ENCODE measurements at regions not wholly inside any gene's neighbourhood (a gene's known extent, or its start where the extent isn't known, plus 50 kb on each side); places are given as distances from the start of the nearest gene placed in this dataset.

DNA sequence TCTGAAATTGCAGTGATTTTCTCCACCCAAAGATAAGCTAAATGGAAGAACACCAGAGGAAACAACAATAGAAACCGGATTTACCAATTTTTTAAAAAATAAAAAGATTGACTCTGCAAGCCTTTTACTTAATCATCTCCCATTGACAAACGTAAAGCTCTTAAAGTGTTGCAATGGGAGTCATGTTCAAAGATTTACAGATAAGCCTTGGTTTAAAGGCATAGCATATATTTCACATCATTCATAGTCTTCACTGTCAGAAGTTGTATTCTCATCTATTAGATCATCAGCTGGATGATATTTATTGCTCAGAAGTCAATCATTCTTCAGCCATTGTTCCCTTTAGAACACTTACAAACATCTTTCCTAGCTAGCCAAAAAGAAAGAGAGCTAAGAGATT lies 397.6 kb downstream of the GBE1 start:
- Histone ChIP-seq H3K9me1 (ENCODE audit: control insufficient read depth, insufficient read depth, low read length) (no peaks in the 10 kb centered on the region), H3K27me3 (ENCODE audit: control insufficient read depth in 2 of 2, insufficient read depth in 2 of 2, low read length in 2 of 2) (no peaks in the 10 kb centered on the region), H3K27ac (ENCODE audit: extremely low read depth, low read depth, low read length) (no peak overlapping the region), H3K4me1 (replicated peaks in 1 of 2; ENCODE audit: control insufficient read depth in 2 of 2, insufficient read depth in 2 of 2, low read length in 2 of 2) (no peaks in the 10 kb centered on the region), H2AFZ (ENCODE audit: low read depth, low read length) (no peak overlapping the region), H3K79me2 (ENCODE audit: control insufficient read depth, insufficient read depth, low read length) (no peaks in the 10 kb centered on the region), H3K4me2 (ENCODE audit: insufficient read depth, low read length) (no peak overlapping the region), H3K9me3 (replicated peaks; ENCODE audit: control insufficient read depth, insufficient read depth, low read depth, low read length) (no peaks in the 10 kb centered on the region), H3K36me3 (ENCODE audit: control insufficient read depth, insufficient read depth, low read length) (no peaks in the 10 kb centered on the region), H3K4me3 (no peak overlapping the region), H4K20me1 (replicated peaks; ENCODE audit: control insufficient read depth, insufficient read depth, low read length) (no peaks in the 10 kb centered on the region), H3K9ac (ENCODE audit: insufficient read depth in 1 of 2, low read depth in 2 of 2, low read length in 2 of 2) (no peak overlapping the region)
- 0% methylated on average over 2 of the region's 2 CpGs for WGBS (ENCODE audit: insufficient coverage, low coverage, missing lambda C conversion rate)
- CTCF ChIA-PET (ENCODE audit: low intra/inter-chr PET ratio) = no interaction called here
- POLR2A ChIA-PET = no interaction called here
- FAIRE-seq (no peak), ATAC-seq (no peak), DNase-seq (ENCODE audit: extremely low read depth in 1 of 4, low spot score in 3 of 4) (no peak)
- intact Hi-C loops (cut with micrococcal nuclease) = no loop called here
- in situ Hi-C loops (cut with MboI) = no loop called here
- BruUV-seq (replicated peaks) = no TSS peak
- no peak for TF ChIP-seq ZNF23 (CRISPR knock-in tag; IDR thresholded peaks at IDR 0.05)
- no peak for TF ChIP-seq ZBTB5 (IDR thresholded peaks at IDR 0.05)
- TF ChIP-seq POLR2AphosphoS5 (IDR thresholded peaks at IDR 0.05; ENCODE audit: control insufficient read depth, insufficient read depth, low read depth, low read length) = no peak
- TF ChIP-seq RBM15 (IDR thresholded peaks at IDR 0.05; ENCODE audit: insufficient read depth, low read length) = no peak
- no peak for TF ChIP-seq PTTG1 (tag; IDR thresholded peaks at IDR 0.05; ENCODE audit: low read depth)
- TF ChIP-seq MGA (IDR thresholded peaks at IDR 0.05) = no peak
- no peak for TF ChIP-seq CBX2 (IDR thresholded peaks at IDR 0.05; ENCODE audit: insufficient read depth, low read length, poor library complexity, severe bottlenecking)
- TF ChIP-seq LEF1 (IDR thresholded peaks at IDR 0.05) = no peak
- no peak for TF ChIP-seq STAT5A (IDR thresholded peaks at IDR 0.05; ENCODE audit: borderline replicate concordance, low read length)

Measured in K562 (cell line).